ENCODE measurements at regions not wholly inside any gene's neighbourhood (a gene's known extent, or its start where the extent isn't known, plus 50 kb on each side); places are given as distances from the start of the nearest gene placed in this dataset.

GRCh38 chr7:1320616-1321240 is 88.1 kb downstream of the UNCX start:
- no peak for TF ChIP-seq CREB5 (CRISPR knock-in tag; IDR thresholded peaks at IDR 0.05; ENCODE audit: low read depth)
- TF ChIP-seq PPARA (CRISPR knock-in tag; IDR thresholded peaks at IDR 0.05; ENCODE audit: borderline replicate concordance): no peak
- no peak for TF ChIP-seq ZNF8 (CRISPR knock-in tag; IDR thresholded peaks at IDR 0.05)
- TF ChIP-seq TSHZ2 (CRISPR knock-in tag; IDR thresholded peaks at IDR 0.05): no peak
- TF ChIP-seq ZFP3 (CRISPR knock-in tag; IDR thresholded peaks at IDR 0.05): no peak
- no peak for TF ChIP-seq PATZ1 (CRISPR knock-in tag; IDR thresholded peaks at IDR 0.05; ENCODE audit: borderline replicate concordance)
- no peak for TF ChIP-seq CSDC2 (CRISPR knock-in tag; IDR thresholded peaks at IDR 0.05)
- TF ChIP-seq ARNTL (CRISPR knock-in tag; IDR thresholded peaks at IDR 0.05; ENCODE audit: borderline replicate concordance, low read depth): no peak

Data from SK-N-SH treated with all-trans-retinoic acid at 6 μM for 48 hours (cell line).